B cell (primary cell): ENCODE measurements at regions not wholly inside any gene's neighbourhood (a gene's known extent, or its start where the extent isn't known, plus 50 kb on each side); places are given as distances from the start of the nearest gene placed in this dataset.

Experiments
- ATAC-seq: fragments of 200-7000 bp; cut with Tn5 transposase; one replicate; pipeline ENCODE4 v1.10.0; 2021; ENCODE audit warnings: low read depth, mild to moderate bottlenecking, moderate number of reproducible peaks, moderate library complexity
- CTCF ChIA-PET: fragments of 350-600 bp; sonication (Branson Sonifier 250); formaldehyde crosslinking; loops from one replicate; lab custom pipeline; 2021; ENCODE audit warnings: antibody characterized with exemption, inconsistent platforms; lab: Charles Lee
- POLR2A ChIA-PET: fragments of 350-600 bp; sonication (Branson Sonifier 250); formaldehyde crosslinking; loops from one replicate; lab custom pipeline; 2021; ENCODE audit warnings: antibody characterized with exemption; lab: Charles Lee
- DNase-seq: peaks from one replicate; pipeline ENCODE4 v3.0.0; 2013
- H2AFZ ChIP-seq: 2 replicates; pipeline ENCODE4 v1.6.1; 2012; ENCODE audit warnings: mild to moderate bottlenecking, low read depth, low read length; ENCODE audit not compliant: insufficient read depth, poor library complexity, severe bottlenecking
- H3K27ac ChIP-seq, 2 donors: 1 replicate in 1 of 2; 2 replicates in 1 of 2; pipeline ENCODE4 v1.5.1; 2012 to 2013; ENCODE audit warnings: low read length in 2 of 2, mild to moderate bottlenecking in 2 of 2, moderate library complexity in 1 of 2
- H3K27me3 ChIP-seq, 4 experiments: fragments of 200-600 bp in 1 of 4; sonication (generic) in 1 of 4; replicated peaks in 1 of 4; 1 replicate in 2 of 4; 2 replicates in 2 of 4; pipeline versions ENCODE4 v1.6.1 to v1.7.0; 2013 to 2016; ENCODE audit warnings: low read length in 3 of 4, mild to moderate bottlenecking in 2 of 4, mixed read lengths in 1 of 4, moderate library complexity in 1 of 4; ENCODE audit not compliant: insufficient read depth in 4 of 4, control insufficient read depth in 3 of 4; ENCODE audit errors: control extremely low read depth in 1 of 4
- H3K36me3 ChIP-seq, 2 experiments: replicated peaks in 1 of 2; 1 replicate in 1 of 2; 2 replicates in 1 of 2; pipeline versions ENCODE4 v1.6.1 to v1.7.1; 2013; ENCODE audit warnings: low read length in 1 of 2; ENCODE audit not compliant: insufficient read depth in 2 of 2, control insufficient read depth in 1 of 2; ENCODE audit errors: control extremely low read depth in 1 of 2, extremely low read depth in 1 of 2
- H3K4me1 ChIP-seq, 2 donors: fragments of 200-600 bp in 1 of 2; sonication (generic) in 1 of 2; 1 replicate in 1 of 2; 2 replicates in 1 of 2; pipeline versions ENCODE4 v1.5.1 to v1.6.1; 2013 to 2017; ENCODE audit warnings: low read length in 2 of 2; ENCODE audit not compliant: control insufficient read depth in 2 of 2, insufficient read depth in 2 of 2
- H3K4me2 ChIP-seq: replicated peaks from 2 replicates; pipeline ENCODE3; 2012; ENCODE audit warnings: mild to moderate bottlenecking, low read depth, low read length; ENCODE audit not compliant: poor library complexity, severe bottlenecking
- H3K4me3 ChIP-seq, 5 experiments: fragments of 200-600 bp in 1 of 5; sonication (generic) in 1 of 5; 1 replicate in 3 of 5; 2 replicates in 2 of 5; pipeline versions ENCODE4 v1.5.1 to v1.7.0; 2011 to 2016; ENCODE audit warnings: low read length in 4 of 5, mild to moderate bottlenecking in 4 of 5, low read depth in 2 of 5, control low read depth in 1 of 5, moderate library complexity in 1 of 5; ENCODE audit not compliant: insufficient read depth in 1 of 5; ENCODE audit errors: control extremely low read depth in 1 of 5, extremely low read depth in 1 of 5
- H3K79me2 ChIP-seq: fragments of 200-600 bp; sonication (generic); one replicate; pipeline ENCODE4 v1.6.0; 2016; ENCODE audit warnings: low read length; ENCODE audit not compliant: control insufficient read depth, insufficient read depth
- H3K9ac ChIP-seq: fragments of 200-600 bp; sonication (generic); 2 replicates; pipeline ENCODE4 v1.6.1; 2017; ENCODE audit warnings: mild to moderate bottlenecking, low read length, moderate library complexity
- H3K9me3 ChIP-seq, 3 donors: one replicate each; pipeline versions ENCODE4 v1.6.1 to v1.7.1; 2013; ENCODE audit warnings: low read length in 2 of 3; ENCODE audit not compliant: control insufficient read depth in 2 of 3, insufficient read depth in 1 of 3; ENCODE audit errors: control extremely low read depth in 1 of 3
- H4K20me1 ChIP-seq: 2 replicates; pipeline ENCODE4 v1.6.0; 2012; ENCODE audit warnings: mild to moderate bottlenecking, low read length; ENCODE audit not compliant: insufficient read depth, control insufficient read depth, poor library complexity, severe bottlenecking
- H3K27ac Mint-ChIP-seq: one replicate; pipeline ENCODE4 v1.8.0; 2021; ENCODE audit warnings: mixed read lengths
- H3K27me3 Mint-ChIP-seq: one replicate; pipeline ENCODE4 v1.8.0; 2021; ENCODE audit warnings: mixed read lengths
- H3K4me1 Mint-ChIP-seq: one replicate; pipeline ENCODE4 v1.8.0; 2021; ENCODE audit warnings: mixed read lengths
- H3K4me3 Mint-ChIP-seq: one replicate; pipeline ENCODE4 v1.8.0; 2021; ENCODE audit warnings: mixed read lengths
- H3K9me3 Mint-ChIP-seq: one replicate; pipeline ENCODE4 v1.8.0; 2022; ENCODE audit warnings: mixed read lengths; ENCODE audit not compliant: insufficient read depth
- CTCF ChIP-seq: fragments of 200-600 bp; IDR thresholded peaks from one replicate; pipeline ENCODE4 v1.8.0; 2022; ENCODE audit warnings: antibody characterized with exemption, mild to moderate bottlenecking
- EZH2 ChIP-seq: IDR thresholded peaks from 2 replicates; pipeline ENCODE4 v1.6.1; 2012; ENCODE audit warnings: borderline replicate concordance, low read depth, mild to moderate bottlenecking, moderate library complexity, low read length; ENCODE audit not compliant: insufficient read depth, poor library complexity, severe bottlenecking
- WGBS: methylation state at CpG from one replicate; pipeline ENCODE4 v1.1.5; 2013; ENCODE audit warnings: missing lambda C conversion rate; ENCODE audit not compliant: insufficient coverage; 5-methylcytosine and 5-hydroxymethylcytosine counted together
- intact Hi-C: fragments of 100-400 bp; cut with micrococcal nuclease; formaldehyde crosslinking; loops from one replicate; pipeline ENCODE4 v1.10.0; 2022

- H3K4me1 ChIP-seq = no peaks in the 10 kb centered on the region
- H3K4me3 ChIP-seq = no peak overlapping the region
- H3K9me3 ChIP-seq = no peaks in the 10 kb centered on the region
- H3K9ac ChIP-seq = no peak overlapping the region
- H4K20me1 ChIP-seq = no peaks in the 10 kb centered on the region
- ChIA-PET CTCF (no interaction called here), POLR2A (no interaction called here)
- H2AFZ ChIP-seq = no peak overlapping the region
- no peak overlapping the region for H3K4me2 ChIP-seq
- ATAC-seq (no peak), DNase-seq (no peak)
- no peaks in the 10 kb centered on the region for H3K27me3 ChIP-seq
- no peaks in the 10 kb centered on the region for H3K79me2 ChIP-seq
- no peaks in the 10 kb centered on the region for H3K4me1 Mint-ChIP-seq
- no peaks in the 10 kb centered on the region for H3K36me3 ChIP-seq
- TF ChIP-seq EZH2 = no peak
- TF ChIP-seq CTCF = no peak
- intact Hi-C loops = no loop called here
- no peak overlapping the region for H3K27ac ChIP-seq
- no CpG with 5 or more reads among the region's 2 CpGs for WGBS
- no peaks in the 10 kb centered on the region for H3K27me3 Mint-ChIP-seq
- H3K9me3 Mint-ChIP-seq = no peaks in the 10 kb centered on the region
- H3K4me3 Mint-ChIP-seq = no peak overlapping the region
- no peak overlapping the region for H3K27ac Mint-ChIP-seq
Observed at GRCh38 chr6:103826209-103826608, 1033.5 kb downstream of the HACE1 start.

- POLR2A ChIA-PET = no interaction called here
- H3K4me3 Mint-ChIP-seq = no peak overlapping the region
- no peaks in the 10 kb centered on the region for H3K9me3 ChIP-seq
- no peak overlapping the region for H3K4me2 ChIP-seq
- TF ChIP-seq EZH2 = no peak
- no peak for TF ChIP-seq CTCF
- H3K9ac ChIP-seq = no peak overlapping the region
- H3K27me3 ChIP-seq = no peaks in the 10 kb centered on the region
- no peak overlapping the region for H3K27ac ChIP-seq
- H2AFZ ChIP-seq = no peak overlapping the region
- H3K9me3 Mint-ChIP-seq = peaks cover 4% of the 10 kb centered on the region
- no peak overlapping the region for H3K4me3 ChIP-seq
- CTCF ChIA-PET = no interaction called here
- no peaks in the 10 kb centered on the region for H3K36me3 ChIP-seq
- no peaks in the 10 kb centered on the region for H3K4me1 ChIP-seq
- DNase-seq (no peak), ATAC-seq (no peak)
- no peaks in the 10 kb centered on the region for H4K20me1 ChIP-seq
- no peak overlapping the region for H3K27ac Mint-ChIP-seq
- no peaks in the 10 kb centered on the region for H3K79me2 ChIP-seq
- H3K27me3 Mint-ChIP-seq = no peaks in the 10 kb centered on the region
- no peaks in the 10 kb centered on the region for H3K4me1 Mint-ChIP-seq
- WGBS = 58% methylated on average over 3 of the region's 3 CpGs
- intact Hi-C loops = no loop called here
Observed at GRCh38 chr6:103820148-103820547, 1039.6 kb downstream of the HACE1 start.
